Esophagus (tissue), 2 donors: ENCODE measurements at regions not wholly inside any gene's neighbourhood (a gene's known extent, or its start where the extent isn't known, plus 50 kb on each side); places are given as distances from the start of the nearest gene placed in this dataset.

Experiments used
- H3K27ac ChIP-seq, 2 donors: one replicate each; pipeline ENCODE4 v1.5.1; 2013; ENCODE audit warnings: low read depth in 2 of 2, mild to moderate bottlenecking in 2 of 2, inconsistent platforms in 1 of 2, low read length in 1 of 2, moderate library complexity in 1 of 2
- H3K27me3 ChIP-seq, 2 donors: one replicate each; pipeline ENCODE4 v1.6.1; 2013; ENCODE audit warnings: low read length in 2 of 2, control low read depth in 1 of 2, mild to moderate bottlenecking in 1 of 2; ENCODE audit not compliant: insufficient read depth in 2 of 2, control insufficient read depth in 1 of 2
- H3K36me3 ChIP-seq, 2 donors: one replicate each; pipeline ENCODE4 v1.6.1; 2013; ENCODE audit warnings: low read length in 1 of 2; ENCODE audit not compliant: control insufficient read depth in 2 of 2, insufficient read depth in 2 of 2
- H3K4me1 ChIP-seq, 2 donors: one replicate each; pipeline ENCODE4 v1.6.1; 2013; ENCODE audit warnings: low read length in 1 of 2; ENCODE audit not compliant: control insufficient read depth in 2 of 2, insufficient read depth in 2 of 2
- H3K4me3 ChIP-seq, 2 donors: one replicate each; pipeline ENCODE4 v1.5.1; 2013; ENCODE audit warnings: low read length in 2 of 2, mild to moderate bottlenecking in 2 of 2, low read depth in 1 of 2, moderate library complexity in 1 of 2
- H3K9me3 ChIP-seq, 2 donors: one replicate each; pipeline ENCODE4 v1.6.1; 2013; ENCODE audit warnings: mild to moderate bottlenecking in 2 of 2, low read depth in 1 of 2, low read length in 1 of 2, moderate library complexity in 1 of 2; ENCODE audit not compliant: control insufficient read depth in 2 of 2, insufficient read depth in 1 of 2
- WGBS, 2 donors: extraction: QIAGEN DNeasy Blood & Tissue Kit; methylation state at CpG; one replicate each; pipeline ENCODE4 v1.1.7; 2013; 5-methylcytosine and 5-hydroxymethylcytosine counted together
- donor health status: healthy with polysubstance abuse.
- donor health status: Bipolar disorder and iron deficiency.

DNA sequence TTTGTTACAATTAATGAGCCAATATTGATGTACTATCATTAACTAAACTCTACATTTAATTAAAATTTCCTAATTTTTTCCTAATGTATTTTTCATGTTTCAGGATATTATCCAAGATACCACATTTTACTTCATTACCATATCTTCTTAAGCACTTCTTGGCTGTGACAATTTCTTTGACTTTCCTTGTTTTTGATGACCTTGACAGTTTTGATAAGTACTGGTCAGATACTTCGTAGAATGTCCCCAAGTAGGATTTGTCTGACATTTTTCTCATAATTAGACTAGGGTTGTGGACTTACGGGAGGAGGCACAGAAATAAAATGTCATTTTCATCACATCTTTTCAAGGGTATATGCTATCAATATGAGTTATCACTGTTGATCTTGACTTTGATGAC lies 700.9 kb downstream of the BCL11B start:
- no peak overlapping the region for H3K27ac ChIP-seq
- 83 to 85% methylated on average over 2 of the region's 2 CpGs for WGBS, 2 donors
- no peaks in the 10 kb centered on the region for H3K36me3 ChIP-seq
- H3K9me3 ChIP-seq, result no peaks in the 10 kb centered on the region
- no peaks in the 10 kb centered on the region for H3K27me3 ChIP-seq
- no peaks in the 10 kb centered on the region for H3K4me1 ChIP-seq
- H3K4me3 ChIP-seq, result no peak overlapping the region

GRCh38 chr14:98573082-98573481 lies 698.9 kb downstream of the BCL11B start:
- Histone ChIP-seq H3K36me3 (no peaks in the 10 kb centered on the region), H3K4me1 (no peaks in the 10 kb centered on the region), H3K27ac (no peak overlapping the region), H3K4me3 (no peak overlapping the region), H3K9me3 (no peaks in the 10 kb centered on the region), H3K27me3 (no peaks in the 10 kb centered on the region)
- 55 to 69% methylated on average over 2 of the region's 2 CpGs for WGBS, 2 donors

DNA sequence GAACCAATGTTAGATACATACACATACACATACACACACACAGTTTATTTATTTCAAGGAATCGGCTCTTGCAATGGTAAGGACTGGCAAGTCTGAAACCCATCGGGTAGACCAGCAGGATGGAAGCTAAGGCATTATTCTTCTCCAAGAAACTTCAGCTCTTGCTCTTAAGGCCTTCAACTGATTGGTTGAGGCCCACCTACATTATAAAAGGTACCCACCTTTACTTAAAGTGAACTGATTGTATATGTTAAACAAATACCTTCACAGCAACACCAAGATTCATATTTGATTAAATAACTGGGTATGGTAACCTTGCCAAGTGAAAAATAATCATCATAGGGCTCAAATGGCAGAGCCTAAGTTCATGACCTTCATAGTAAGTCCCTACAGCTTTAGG lies 695.5 kb downstream of the BCL11B start:
- no peaks in the 10 kb centered on the region for H3K27me3 ChIP-seq
- no peak overlapping the region for H3K27ac ChIP-seq
- no peaks in the 10 kb centered on the region for H3K9me3 ChIP-seq
- H3K4me3 ChIP-seq, result no peak overlapping the region
- 87 to 88% methylated on average over 2 of the region's 2 CpGs for WGBS, 2 donors
- no peaks in the 10 kb centered on the region for H3K36me3 ChIP-seq
- no peaks in the 10 kb centered on the region for H3K4me1 ChIP-seq

GRCh38 chr14:98578204-98578603 lies 693.8 kb downstream of the BCL11B start:
- Histone ChIP-seq H3K4me3 (no peak overlapping the region), H3K9me3 (no peaks in the 10 kb centered on the region), H3K27me3 (no peaks in the 10 kb centered on the region), H3K27ac (no peak overlapping the region), H3K36me3 (no peaks in the 10 kb centered on the region), H3K4me1 (no peaks in the 10 kb centered on the region)
- 26 to 35% methylated on average over 2 of the region's 2 CpGs for WGBS, 2 donors

DNA sequence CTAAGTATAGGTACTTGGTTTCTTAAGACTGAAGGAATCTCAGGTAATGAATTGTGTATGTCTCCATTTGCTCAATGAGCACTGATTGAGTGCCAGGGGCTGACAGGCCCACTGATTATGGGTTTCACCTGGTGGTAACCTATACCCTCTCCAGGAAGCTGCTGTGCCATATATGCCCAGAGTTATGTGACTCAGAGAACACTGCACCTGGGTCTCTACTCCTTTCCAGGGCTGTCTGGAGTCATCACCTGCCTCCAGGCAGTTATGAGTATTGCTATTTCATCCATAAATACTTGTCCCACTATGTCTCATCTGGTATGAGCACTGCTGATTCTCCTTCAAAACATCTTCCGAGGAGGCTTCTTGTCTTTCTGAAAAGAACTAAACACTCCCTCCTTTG lies 692.9 kb downstream of the BCL11B start:
- no peaks in the 10 kb centered on the region for H3K4me1 ChIP-seq
- 71 to 76% methylated on average over 1 of the region's 1 CpG for WGBS, 2 donors
- H3K4me3 ChIP-seq, result no peak overlapping the region
- H3K27ac ChIP-seq, result no peak overlapping the region
- no peaks in the 10 kb centered on the region for H3K27me3 ChIP-seq
- no peaks in the 10 kb centered on the region for H3K36me3 ChIP-seq
- no peaks in the 10 kb centered on the region for H3K9me3 ChIP-seq

DNA sequence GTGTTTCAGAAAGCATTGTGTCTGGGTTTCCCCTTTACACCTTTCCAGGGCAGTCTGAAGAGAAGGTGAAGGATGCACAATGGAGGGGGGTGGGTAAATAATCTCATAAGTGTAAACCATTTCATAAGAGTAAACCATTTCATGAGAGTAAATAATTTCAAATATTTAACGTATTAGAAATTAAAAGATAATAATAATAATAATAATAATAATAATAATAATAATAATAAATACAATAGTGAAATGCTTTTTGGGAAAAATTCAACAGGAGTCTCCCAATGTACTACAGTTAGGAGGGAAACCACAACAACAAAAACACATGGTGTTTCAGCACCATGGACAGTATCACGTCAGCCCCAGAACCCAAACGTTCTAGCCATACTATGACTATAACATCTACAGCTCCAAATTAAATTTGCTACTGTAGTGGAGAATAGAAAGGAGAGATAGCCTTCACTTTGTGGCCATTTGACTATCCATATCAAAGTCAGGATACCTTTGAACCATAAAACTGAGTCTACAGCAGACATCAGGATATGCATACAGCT lies 691.8 kb downstream of the BCL11B start:
- H3K27me3 ChIP-seq, result no peaks in the 10 kb centered on the region
- H3K27ac ChIP-seq, result no peak overlapping the region
- H3K4me1 ChIP-seq, result no peaks in the 10 kb centered on the region
- H3K36me3 ChIP-seq, result no peaks in the 10 kb centered on the region
- WGBS, 2 donors, result 7 to 14% methylated on average over 3 of the region's 3 CpGs
- H3K9me3 ChIP-seq, result no peaks in the 10 kb centered on the region
- no peak overlapping the region for H3K4me3 ChIP-seq

GRCh38 chr14:98582276-98582675 lies 689.7 kb downstream of the BCL11B start:
- H3K4me3 ChIP-seq, result no peak overlapping the region
- H3K36me3 ChIP-seq, result no peaks in the 10 kb centered on the region
- H3K27me3 ChIP-seq, result no peaks in the 10 kb centered on the region
- H3K4me1 ChIP-seq, result no peaks in the 10 kb centered on the region
- WGBS, 2 donors, result 61 to 64% methylated on average over 7 of the region's 7 CpGs
- no peaks in the 10 kb centered on the region for H3K9me3 ChIP-seq
- no peak overlapping the region for H3K27ac ChIP-seq

DNA sequence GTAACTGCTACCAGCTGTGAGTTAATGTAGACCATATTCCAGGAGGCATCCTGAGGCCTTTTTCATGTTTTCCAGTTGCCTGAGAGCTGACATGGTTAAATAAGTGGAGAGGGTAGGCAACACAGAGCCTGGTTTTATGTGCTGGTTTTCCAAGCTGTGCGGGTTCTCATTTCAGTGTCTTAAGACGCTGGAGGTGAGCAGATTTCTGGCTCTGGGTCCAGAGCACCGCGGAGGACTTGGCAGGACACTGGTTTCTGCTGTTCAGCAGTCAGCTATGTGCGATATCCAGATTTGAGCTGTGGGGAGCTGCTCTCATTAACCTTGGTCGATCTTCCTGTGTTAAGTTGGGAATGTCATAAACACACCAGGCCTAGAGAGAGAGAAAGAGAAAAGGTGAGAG lies 680.8 kb downstream of the BCL11B start:
- no peaks in the 10 kb centered on the region for H3K4me1 ChIP-seq

DNA sequence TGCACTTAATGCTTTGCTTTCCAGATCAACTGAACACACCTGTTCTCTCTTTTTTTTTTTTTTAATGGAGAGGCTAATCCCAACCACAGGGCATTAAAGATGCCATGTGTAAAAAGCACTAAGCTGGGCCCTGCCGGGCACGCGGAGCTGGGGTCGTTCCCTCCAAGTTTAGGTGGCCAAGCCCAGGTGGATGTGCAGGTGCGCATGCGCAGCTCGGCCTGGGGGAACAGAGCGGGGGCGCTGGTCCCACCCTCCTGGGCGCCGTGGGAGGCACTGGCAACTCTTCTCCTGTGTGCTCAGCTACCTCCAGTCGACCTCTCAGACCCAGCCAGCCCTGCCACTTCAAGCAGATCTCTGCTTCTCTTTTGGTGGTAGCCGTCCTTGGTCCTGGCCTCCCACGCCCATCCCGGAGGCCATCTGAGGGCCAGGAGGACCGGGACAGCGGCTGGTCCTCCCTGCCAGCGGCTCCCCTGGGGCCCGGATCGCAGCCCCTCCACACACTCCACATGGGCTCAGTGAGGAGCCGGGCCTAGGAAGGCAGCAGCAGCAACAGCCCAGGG lies 679.3 kb downstream of the BCL11B start:
- 88% methylated on average over 21 of the region's 21 CpGs for WGBS, 2 donors
- Histone ChIP-seq H3K36me3 (no peaks in the 10 kb centered on the region), H3K4me3 (no peak overlapping the region), H3K27ac (no peak overlapping the region), H3K27me3 (no peaks in the 10 kb centered on the region), H3K4me1 (no peaks in the 10 kb centered on the region), H3K9me3 (peaks cover 0 to 3% of the 10 kb centered on the region in 2 donors)

More for the DNA sequence above, 680.8 kb downstream of the BCL11B start:
- 68 to 79% methylated on average over 6 of the region's 6 CpGs for WGBS, 2 donors
- Histone ChIP-seq H3K4me3 (no peak overlapping the region), H3K27ac (no peak overlapping the region), H3K36me3 (no peaks in the 10 kb centered on the region), H3K27me3 (no peaks in the 10 kb centered on the region), H3K9me3 (no peaks in the 10 kb centered on the region)

DNA sequence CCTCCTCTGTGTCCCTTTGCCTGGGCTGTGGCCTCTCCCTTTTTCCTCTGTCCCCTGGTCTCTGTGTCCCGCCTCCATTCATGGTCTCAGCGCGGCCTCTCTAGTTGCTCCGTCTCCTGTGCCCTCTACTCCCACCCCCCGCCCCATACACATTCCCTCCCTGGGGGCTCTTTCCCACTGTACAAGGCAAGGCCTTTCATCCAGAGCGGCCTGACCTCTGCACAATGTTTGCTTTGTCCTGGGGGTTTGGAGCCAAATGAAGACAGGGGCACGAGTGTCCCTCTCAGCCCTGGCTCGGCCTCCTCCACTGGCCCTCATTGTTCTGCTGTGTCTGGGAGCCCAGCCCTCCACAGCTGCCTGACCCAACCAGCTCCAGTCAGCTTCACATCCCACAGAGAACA lies 678.6 kb downstream of the BCL11B start:
- no peaks in the 10 kb centered on the region for H3K27me3 ChIP-seq
- H3K4me1 ChIP-seq, result no peaks in the 10 kb centered on the region
- peaks cover 0 to 3% of the 10 kb centered on the region in 2 donors for H3K9me3 ChIP-seq
- 67 to 80% methylated on average over 8 of the region's 8 CpGs for WGBS, 2 donors
- no peak overlapping the region for H3K4me3 ChIP-seq
- no peaks in the 10 kb centered on the region for H3K36me3 ChIP-seq
- H3K27ac ChIP-seq, result no peak overlapping the region
